Esophagus (tissue), 2 donors: ENCODE measurements at regions not wholly inside any gene's neighbourhood (a gene's known extent, or its start where the extent isn't known, plus 50 kb on each side); places are given as distances from the start of the nearest gene placed in this dataset.
"Not testable (repeated sequence)": the region's sequence is repeated elsewhere in the genome, so short reads cannot be mapped to it uniquely, and the experiment has no call there.

ENCODE experiments used
- H3K27ac ChIP-seq, 2 donors: one replicate each; pipeline ENCODE4 v1.5.1; 2013; ENCODE audit warnings: low read depth in 2 of 2, mild to moderate bottlenecking in 2 of 2, inconsistent platforms in 1 of 2, low read length in 1 of 2, moderate library complexity in 1 of 2
- H3K27me3 ChIP-seq, 2 donors: one replicate each; pipeline ENCODE4 v1.6.1; 2013; ENCODE audit warnings: low read length in 2 of 2, control low read depth in 1 of 2, mild to moderate bottlenecking in 1 of 2; ENCODE audit not compliant: insufficient read depth in 2 of 2, control insufficient read depth in 1 of 2
- H3K36me3 ChIP-seq, 2 donors: one replicate each; pipeline ENCODE4 v1.6.1; 2013; ENCODE audit warnings: low read length in 1 of 2; ENCODE audit not compliant: control insufficient read depth in 2 of 2, insufficient read depth in 2 of 2
- H3K4me1 ChIP-seq, 2 donors: one replicate each; pipeline ENCODE4 v1.6.1; 2013; ENCODE audit warnings: low read length in 1 of 2; ENCODE audit not compliant: control insufficient read depth in 2 of 2, insufficient read depth in 2 of 2
- H3K4me3 ChIP-seq, 2 donors: one replicate each; pipeline ENCODE4 v1.5.1; 2013; ENCODE audit warnings: low read length in 2 of 2, mild to moderate bottlenecking in 2 of 2, low read depth in 1 of 2, moderate library complexity in 1 of 2
- H3K9me3 ChIP-seq, 2 donors: one replicate each; pipeline ENCODE4 v1.6.1; 2013; ENCODE audit warnings: mild to moderate bottlenecking in 2 of 2, low read depth in 1 of 2, low read length in 1 of 2, moderate library complexity in 1 of 2; ENCODE audit not compliant: control insufficient read depth in 2 of 2, insufficient read depth in 1 of 2
- WGBS, 2 donors: extraction: QIAGEN DNeasy Blood & Tissue Kit; methylation state at CpG; one replicate each; pipeline ENCODE4 v1.1.7; 2013; 5-methylcytosine and 5-hydroxymethylcytosine counted together
- donor health status: healthy with polysubstance abuse.
- donor health status: Bipolar disorder and iron deficiency.

DNA sequence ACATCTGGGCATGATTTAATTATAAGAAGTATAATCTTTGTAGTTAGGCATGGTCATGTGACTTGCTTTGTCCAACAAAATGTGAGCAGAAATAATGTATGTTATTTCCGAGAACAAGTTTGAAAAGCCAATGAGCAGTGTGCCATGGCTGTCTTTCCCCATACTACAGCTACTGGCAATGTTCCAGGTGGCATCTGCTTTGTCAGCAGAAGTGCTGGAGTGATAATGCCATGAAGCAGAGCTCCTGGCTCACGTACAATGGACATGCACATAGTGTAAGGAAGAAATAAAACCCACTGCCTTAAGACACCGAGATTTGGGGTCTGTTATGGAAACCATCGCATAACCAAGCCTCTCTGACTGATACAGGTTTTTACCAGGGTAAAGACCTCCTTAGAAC lies 212.6 kb upstream of the RASGEF1B start:
- 82 to 89% methylated on average over 4 of the region's 4 CpGs for WGBS, 2 donors
- no peaks in the 10 kb centered on the region for H3K4me1 ChIP-seq
- H3K9me3 ChIP-seq, result no peaks in the 10 kb centered on the region
- no peak overlapping the region for H3K27ac ChIP-seq
- no peak overlapping the region for H3K4me3 ChIP-seq
- H3K27me3 ChIP-seq, result no peaks in the 10 kb centered on the region
- no peaks in the 10 kb centered on the region for H3K36me3 ChIP-seq

DNA sequence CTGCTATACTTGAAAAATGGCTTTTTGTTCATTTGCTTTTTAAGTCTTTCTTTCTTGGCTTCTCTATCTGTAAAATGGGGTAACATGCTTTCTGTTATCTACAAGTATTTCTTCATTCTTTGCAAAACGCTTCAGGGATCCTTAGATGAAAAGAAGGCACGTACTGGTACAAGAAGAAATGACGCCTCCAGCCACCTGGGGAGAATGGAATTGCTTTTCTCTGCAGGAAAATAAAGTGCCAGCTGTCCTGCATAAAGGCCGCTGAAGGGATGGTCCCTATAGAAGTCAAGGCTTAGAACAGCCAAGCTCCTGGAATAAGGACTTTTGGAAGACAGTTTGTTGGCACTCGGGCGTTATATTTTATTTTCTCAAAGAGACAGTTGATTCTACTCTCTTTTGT lies 210.8 kb upstream of the RASGEF1B start:
- Histone ChIP-seq H3K9me3 (no peaks in the 10 kb centered on the region), H3K27me3 (no peaks in the 10 kb centered on the region), H3K4me1 (no peaks in the 10 kb centered on the region), H3K4me3 (no peak overlapping the region), H3K36me3 (no peaks in the 10 kb centered on the region), H3K27ac (no peak overlapping the region)
- WGBS, 2 donors, result 88 to 90% methylated on average over 6 of the region's 6 CpGs

DNA sequence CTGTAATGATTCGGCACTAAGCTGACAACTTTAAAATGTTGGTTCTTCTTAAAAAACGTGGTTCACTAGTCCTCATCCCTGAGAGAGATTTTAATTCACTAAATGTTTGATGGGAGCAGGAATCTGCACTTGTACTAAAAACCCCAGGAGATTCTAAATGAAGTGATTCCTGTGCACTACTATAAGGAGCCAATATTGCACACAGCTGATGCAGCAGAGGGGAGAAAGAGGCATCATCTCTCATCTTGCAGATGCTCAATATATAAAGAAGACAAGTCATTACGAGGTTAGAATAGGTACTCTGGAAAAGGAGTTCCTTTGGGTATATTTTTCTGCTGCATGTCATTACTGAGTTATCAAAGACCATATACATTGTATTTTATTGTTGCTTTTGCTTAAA lies 207.6 kb upstream of the RASGEF1B start:
- H3K4me1 ChIP-seq, result no peaks in the 10 kb centered on the region
- 84 to 88% methylated on average over 3 of the region's 3 CpGs for WGBS, 2 donors
- H3K27ac ChIP-seq, result no peak overlapping the region
- no peak overlapping the region for H3K4me3 ChIP-seq
- no peaks in the 10 kb centered on the region for H3K36me3 ChIP-seq
- H3K9me3 ChIP-seq, result no peaks in the 10 kb centered on the region
- H3K27me3 ChIP-seq, result no peaks in the 10 kb centered on the region

DNA sequence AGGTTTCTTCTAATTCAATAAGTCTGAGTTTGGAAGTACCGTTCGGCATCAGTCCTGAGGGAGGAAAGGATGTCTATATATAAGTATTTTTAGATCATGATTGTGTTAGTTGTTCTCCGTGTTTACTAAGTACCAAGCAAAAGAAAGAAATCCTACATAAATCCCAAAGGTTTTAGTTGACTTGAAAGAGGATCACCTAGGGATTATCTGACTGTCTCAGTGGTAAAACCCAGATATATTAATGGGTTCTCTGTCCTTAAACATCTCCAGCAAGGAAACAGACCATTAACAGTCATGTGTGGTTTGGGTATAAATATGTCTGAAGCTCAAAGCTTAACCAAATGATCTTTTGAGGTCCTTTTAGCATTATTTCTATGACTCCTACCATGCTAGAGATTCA lies 207.1 kb upstream of the RASGEF1B start:
- H3K27ac ChIP-seq, result no peak overlapping the region
- H3K9me3 ChIP-seq, result no peaks in the 10 kb centered on the region
- no peak overlapping the region for H3K4me3 ChIP-seq
- no peaks in the 10 kb centered on the region for H3K4me1 ChIP-seq
- no peaks in the 10 kb centered on the region for H3K36me3 ChIP-seq
- 59 to 75% methylated on average over 3 of the region's 3 CpGs for WGBS, 2 donors
- no peaks in the 10 kb centered on the region for H3K27me3 ChIP-seq

DNA sequence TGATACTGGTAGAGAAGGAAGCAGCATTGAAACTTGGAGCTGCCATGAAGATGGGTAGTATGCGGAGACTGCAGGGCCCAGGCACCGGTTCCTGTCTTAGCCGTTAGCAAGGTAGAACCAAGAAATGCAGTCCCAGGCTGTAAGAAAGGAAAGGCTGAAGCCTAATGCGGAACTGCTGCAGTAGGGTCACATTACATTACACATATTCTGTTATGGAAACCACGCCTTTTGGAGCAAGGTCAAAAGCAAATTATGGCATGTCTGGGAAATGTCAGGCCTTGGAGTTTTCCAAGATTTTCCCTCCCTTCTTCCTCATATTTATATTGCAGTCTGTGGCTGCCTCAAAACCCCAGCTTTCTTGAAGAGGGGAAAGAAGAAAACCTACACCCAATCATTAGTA lies 204.8 kb upstream of the RASGEF1B start:
- 49 to 50% methylated on average over 5 of the region's 5 CpGs for WGBS, 2 donors
- Histone ChIP-seq H3K36me3 (no peaks in the 10 kb centered on the region), H3K27ac (no peak overlapping the region), H3K27me3 (no peaks in the 10 kb centered on the region), H3K4me1 (no peaks in the 10 kb centered on the region), H3K9me3 (no peaks in the 10 kb centered on the region), H3K4me3 (no peak overlapping the region)

DNA sequence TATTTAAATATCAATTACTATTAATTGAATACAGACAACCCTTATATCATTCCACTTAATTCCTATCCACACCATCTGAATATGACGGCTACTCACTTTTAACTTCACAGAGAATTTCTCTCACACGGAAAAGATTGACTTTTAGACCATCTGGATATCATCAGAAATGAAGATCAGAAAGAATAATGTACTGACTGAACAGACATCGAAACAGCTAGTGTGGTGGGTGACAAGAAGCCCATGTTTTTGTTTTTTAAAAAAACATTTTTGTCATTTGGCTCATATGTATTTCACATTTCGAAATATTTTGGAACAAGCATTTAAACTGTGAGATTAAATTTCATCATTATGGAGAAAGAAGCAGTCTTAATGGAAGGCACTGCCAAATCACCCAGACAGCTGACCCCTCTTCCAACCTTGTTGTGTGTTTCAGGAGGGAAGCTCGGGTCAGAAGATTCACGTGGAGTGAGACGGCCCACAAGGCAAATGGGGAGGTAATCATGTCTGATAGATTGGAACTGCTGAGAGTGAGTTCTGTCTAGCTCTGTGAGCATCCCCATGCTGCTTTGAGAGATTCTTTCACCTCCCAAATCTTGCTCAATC lies 204.2 kb upstream of the RASGEF1B start:
- H3K27ac ChIP-seq, result no peak overlapping the region
- H3K4me1 ChIP-seq, result no peaks in the 10 kb centered on the region
- H3K27me3 ChIP-seq, result no peaks in the 10 kb centered on the region
- H3K4me3 ChIP-seq, result no peak overlapping the region
- H3K9me3 ChIP-seq, result no peaks in the 10 kb centered on the region
- 72 to 76% methylated on average over 7 of the region's 7 CpGs for WGBS, 2 donors
- H3K36me3 ChIP-seq, result no peaks in the 10 kb centered on the region

DNA sequence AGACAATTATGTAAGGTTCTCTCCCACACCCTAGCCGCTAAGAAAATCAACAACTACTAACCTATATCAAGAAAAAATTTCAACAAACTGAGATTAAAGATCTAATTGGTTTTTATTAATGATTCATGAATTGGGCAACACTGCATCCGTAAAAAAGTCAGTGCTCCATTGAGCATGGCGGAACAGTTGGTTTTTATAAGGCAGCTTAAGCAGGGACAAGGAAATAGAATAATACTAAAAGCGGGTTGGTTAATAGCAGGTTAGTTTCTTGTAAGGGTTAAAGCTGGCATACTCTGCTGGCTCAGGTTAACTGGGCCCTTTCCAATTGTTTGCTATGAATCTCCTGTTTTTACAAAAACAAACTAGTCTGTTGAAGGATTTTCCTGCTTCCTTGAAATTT lies 202.3 kb upstream of the RASGEF1B start:
- no peaks in the 10 kb centered on the region for H3K27me3 ChIP-seq
- H3K36me3 ChIP-seq, result no peaks in the 10 kb centered on the region
- no peak overlapping the region for H3K4me3 ChIP-seq
- 65 to 77% methylated on average over 4 of the region's 4 CpGs for WGBS, 2 donors
- H3K27ac ChIP-seq, result no peak overlapping the region
- no peaks in the 10 kb centered on the region for H3K9me3 ChIP-seq
- H3K4me1 ChIP-seq, result no peaks in the 10 kb centered on the region

DNA sequence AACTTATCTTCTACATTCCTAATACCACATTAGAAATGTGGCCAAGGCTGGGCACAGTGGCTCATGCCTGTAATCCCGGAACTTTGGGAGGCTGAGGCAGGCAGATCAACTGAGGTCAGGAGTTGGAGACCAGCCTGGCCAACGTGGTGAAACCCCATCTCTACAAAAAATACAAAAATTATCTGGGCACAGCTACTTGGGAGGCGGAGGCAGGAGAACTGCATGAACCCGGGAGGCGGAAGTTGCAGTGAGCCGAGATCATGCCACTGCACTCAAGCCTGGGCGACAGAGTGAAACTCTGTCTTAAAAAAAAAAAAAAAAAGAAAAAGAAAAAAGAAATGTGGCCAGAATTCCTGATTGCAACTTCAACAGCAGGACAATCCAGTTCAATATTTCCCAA lies 196.6 kb upstream of the RASGEF1B start:
- H3K4me1 ChIP-seq, H3K27ac ChIP-seq, H3K9me3 ChIP-seq, H3K36me3 ChIP-seq, H3K4me3 ChIP-seq, H3K27me3 ChIP-seq: not testable (repeated sequence)
- WGBS, 2 donors, result 76 to 80% methylated on average over 7 of the region's 7 CpGs

DNA sequence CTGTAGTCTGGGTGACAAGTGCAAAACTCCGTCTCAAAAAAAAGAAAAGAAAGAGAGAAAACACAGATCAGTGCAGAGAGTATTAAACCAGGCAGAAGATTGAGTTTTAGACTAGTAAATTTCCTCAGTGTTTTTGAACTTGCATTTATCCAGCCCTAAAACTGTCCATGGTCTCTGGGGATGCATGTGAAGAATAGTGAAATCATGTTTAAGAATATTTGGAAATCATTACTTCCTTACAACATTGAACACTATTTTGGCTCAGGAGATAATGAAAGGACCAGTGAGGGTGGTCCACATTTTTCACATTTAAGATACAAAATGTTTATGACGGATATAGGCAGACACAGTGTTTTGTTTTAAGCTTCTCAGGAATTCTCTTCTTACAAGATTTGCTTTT lies 195.8 kb upstream of the RASGEF1B start:
- no peaks in the 10 kb centered on the region for H3K9me3 ChIP-seq
- H3K27me3 ChIP-seq, result no peaks in the 10 kb centered on the region
- no peak overlapping the region for H3K4me3 ChIP-seq
- H3K4me1 ChIP-seq, result no peaks in the 10 kb centered on the region
- no peak overlapping the region for H3K27ac ChIP-seq
- H3K36me3 ChIP-seq, result no peaks in the 10 kb centered on the region
- WGBS, 2 donors, result 84 to 85% methylated on average over 2 of the region's 2 CpGs

DNA sequence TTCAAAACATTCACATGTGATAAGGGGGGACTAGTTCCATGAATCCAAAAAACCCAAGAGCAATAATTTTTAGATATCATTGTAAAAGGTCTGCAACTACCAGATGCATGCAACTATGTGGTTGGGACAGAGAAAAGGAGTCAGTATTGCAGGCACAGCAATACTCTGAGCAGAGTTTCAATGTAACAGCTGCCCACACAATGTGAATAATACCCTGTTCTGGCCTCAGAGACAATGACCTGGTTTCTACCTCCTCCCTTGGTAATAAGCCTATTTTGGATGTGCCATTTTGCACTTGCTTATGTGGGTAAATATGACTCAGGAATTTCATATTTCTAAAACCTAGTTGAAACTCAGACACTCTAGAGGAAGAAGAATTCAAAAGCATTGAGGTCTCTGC lies 194.8 kb upstream of the RASGEF1B start:
- Histone ChIP-seq H3K4me3 (no peak overlapping the region), H3K36me3 (no peaks in the 10 kb centered on the region), H3K27ac (no peak overlapping the region), H3K4me1 (no peaks in the 10 kb centered on the region), H3K27me3 (no peaks in the 10 kb centered on the region), H3K9me3 (no peaks in the 10 kb centered on the region)
